ENCODE measurements at regions not wholly inside any gene's neighbourhood (a gene's known extent, or its start where the extent isn't known, plus 50 kb on each side); places are given as distances from the start of the nearest gene placed in this dataset.
"Not testable (repeated sequence)": the region's sequence is repeated elsewhere in the genome, so short reads cannot be mapped to it uniquely, and the experiment has no call there.

DNA sequence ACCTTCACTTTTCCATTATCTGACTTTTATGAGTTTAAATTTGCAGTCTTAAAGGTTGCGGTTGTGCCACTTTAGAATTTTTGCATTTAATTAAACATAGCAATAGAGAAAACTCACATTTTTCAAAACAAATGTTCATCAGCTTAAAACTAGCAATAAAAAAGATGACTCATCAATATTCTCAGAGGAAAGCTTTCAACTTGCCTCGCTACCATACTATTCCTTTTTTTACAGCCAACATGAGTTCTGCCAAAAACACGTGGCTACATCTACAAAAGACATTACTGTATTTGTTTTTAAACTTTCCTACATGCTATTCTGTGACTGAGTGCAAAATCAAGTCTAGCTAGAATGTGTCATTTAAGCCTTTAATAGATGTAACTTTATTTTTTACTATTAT, 497.1 kb downstream of the RPS29 start:
- DNase-seq (ENCODE audit: low read depth) = no peak
- no peak for TF ChIP-seq CTCF (IDR thresholded peaks at IDR 0.05; ENCODE audit: insufficient read depth, low read depth, low read length, missing control alignments)
- H3K4me3 ChIP-seq (ENCODE audit: low read length) = no peak overlapping the region

- not testable (repeated sequence) for DNase-seq (ENCODE audit: low read depth); H3K4me3 ChIP-seq (ENCODE audit: low read length)
Measured at GRCh38 chr14:49073292-49073691, 512.9 kb downstream of the RPS29 start.

DNA sequence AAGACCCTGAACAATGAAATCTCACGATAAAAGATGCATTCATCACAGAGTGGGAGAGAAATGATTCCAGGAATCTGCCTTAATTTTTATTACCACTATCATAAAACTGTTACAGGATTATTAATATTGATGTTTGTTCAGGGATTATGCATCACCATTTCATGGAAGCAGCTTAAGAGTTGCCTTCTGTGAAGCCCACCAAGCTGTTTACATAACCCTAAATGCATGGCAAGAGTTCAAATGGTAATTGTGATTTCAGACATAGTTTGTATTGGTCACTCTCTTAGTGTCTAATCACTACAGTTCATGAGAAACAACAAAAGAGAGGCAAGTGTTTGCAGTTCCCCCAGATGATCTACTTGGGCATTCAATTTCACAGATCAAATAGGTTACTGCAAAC, 527.7 kb downstream of the RPS29 start:
- no peak overlapping the region for H3K4me3 ChIP-seq (ENCODE audit: low read length)
- DNase-seq (ENCODE audit: low read depth) = no peak
- no peak for TF ChIP-seq CTCF (IDR thresholded peaks at IDR 0.05; ENCODE audit: insufficient read depth, low read depth, low read length, missing control alignments)

GRCh38 chr14:49057838-49058510, 528.2 kb downstream of the RPS29 start:
- no peak for DNase-seq (ENCODE audit: low read depth)
- no peak overlapping the region for H3K4me3 ChIP-seq (ENCODE audit: low read length)
- TF ChIP-seq CTCF (IDR thresholded peaks at IDR 0.05; ENCODE audit: insufficient read depth, low read depth, low read length, missing control alignments) = no peak

GRCh38 chr14:49056021-49056420, 530.2 kb downstream of the RPS29 start:
- DNase-seq (ENCODE audit: low read depth) = no peak
- no peak for TF ChIP-seq CTCF (IDR thresholded peaks at IDR 0.05; ENCODE audit: insufficient read depth, low read depth, low read length, missing control alignments)
- H3K4me3 ChIP-seq (ENCODE audit: low read length) = no peak overlapping the region

- no peak for DNase-seq (ENCODE audit: low read depth)
- no peak overlapping the region for H3K4me3 ChIP-seq (ENCODE audit: low read length)
Measured at GRCh38 chr14:49052521-49052920, 533.7 kb downstream of the RPS29 start.

DNA sequence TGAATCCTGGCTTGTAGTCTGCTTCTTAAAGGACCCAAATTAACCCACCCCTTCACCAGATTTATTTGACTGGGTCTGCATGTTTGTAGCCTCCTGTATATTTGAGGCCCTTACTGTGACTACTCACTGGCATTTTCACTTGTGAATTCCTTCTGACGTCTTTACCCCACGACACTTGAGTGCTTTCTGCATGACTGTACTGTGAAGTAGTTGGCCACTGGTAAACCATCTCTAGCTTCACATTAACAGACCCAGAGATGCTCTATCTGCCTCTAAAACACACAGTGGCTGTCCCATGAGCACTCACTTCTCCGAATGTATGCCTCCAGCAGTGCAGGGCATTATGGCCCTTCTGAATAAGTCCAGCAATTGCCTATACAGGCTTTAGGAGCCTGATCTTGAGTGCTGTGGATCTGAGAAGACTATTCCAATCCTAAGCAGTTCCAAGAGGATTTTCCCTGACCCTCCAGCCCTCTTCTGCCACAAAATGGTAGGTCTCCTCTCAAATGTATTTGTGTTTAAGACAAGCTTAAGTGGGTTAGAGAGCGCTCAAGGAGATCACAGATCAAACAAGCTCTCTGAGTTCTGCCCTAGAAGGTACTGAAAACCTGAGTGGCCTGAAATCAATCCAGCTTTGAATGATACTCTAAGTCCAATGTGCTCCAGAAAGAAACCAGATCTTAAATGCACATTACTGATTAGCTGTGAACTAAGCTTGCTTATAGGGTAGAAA, 534.7 kb downstream of the RPS29 start:
- no peak overlapping the region for H3K4me3 ChIP-seq (ENCODE audit: low read length)
- TF ChIP-seq CTCF (IDR thresholded peaks at IDR 0.05; ENCODE audit: insufficient read depth, low read depth, low read length, missing control alignments) = no peak
- no peak for DNase-seq (ENCODE audit: low read depth)

More at GRCh38 chr14:49052521-49052920, 533.7 kb downstream of the RPS29 start:
- no peak for TF ChIP-seq CTCF (IDR thresholded peaks at IDR 0.05; ENCODE audit: insufficient read depth, low read depth, low read length, missing control alignments)

All from epithelial cell of esophagus (primary cell).